ENCODE measurements at regions not wholly inside any gene's neighbourhood (a gene's known extent, or its start where the extent isn't known, plus 50 kb on each side); places are given as distances from the start of the nearest gene placed in this dataset.

- TF ChIP-seq EGR1 (IDR thresholded peaks at IDR 0.05; ENCODE audit: borderline replicate concordance, low read depth, low read length) (no peak), CTCF (IDR thresholded peaks at IDR 0.05; ENCODE audit: control extremely low read depth in 1 of 3, insufficient read depth in 1 of 3, low read depth in 1 of 3, low read length in 3 of 3) (no peak), POLR2A (IDR thresholded peaks at IDR 0.05; ENCODE audit: control extremely low read depth in 1 of 2, low read depth in 2 of 2, low read length in 2 of 2) (no peak), EP300 (IDR thresholded peaks at IDR 0.05; ENCODE audit: borderline replicate concordance in 1 of 2, low read depth in 2 of 2, low read length in 2 of 2) (no peak), TEAD4 (IDR thresholded peaks at IDR 0.05; ENCODE audit: low read depth, low read length) (no peak), CHD2 (IDR thresholded peaks at IDR 0.05; ENCODE audit: low read length) (no peak), POLR2AphosphoS5 (IDR thresholded peaks at IDR 0.05; ENCODE audit: low read depth, low read length) (no peak), MAX (IDR thresholded peaks at IDR 0.05) (no peak), SP1 (IDR thresholded peaks at IDR 0.05; ENCODE audit: low read depth, low read length) (no peak), TCF12 (IDR thresholded peaks at IDR 0.05; ENCODE audit: low read depth, low read length) (no peak), EZH2 (IDR thresholded peaks at IDR 0.05; ENCODE audit: low read depth, low read length, severe bottlenecking) (no peak), PHF8 (conservative IDR thresholded peaks at IDR 0.05; ENCODE audit: low read depth, low read length) (no peak), RXRA (IDR thresholded peaks at IDR 0.05; ENCODE audit: insufficient read depth, low read depth, low read length) (no peak)
These were observed 178.5 kb upstream of the LYPLAL1 start for GRCh38 chr1:218995091-218995665.
